HUDEP-2 (cell line): ENCODE measurements at regions not wholly inside any gene's neighbourhood (a gene's known extent, or its start where the extent isn't known, plus 50 kb on each side); places are given as distances from the start of the nearest gene placed in this dataset.
"Not testable (repeated sequence)": the region's sequence is repeated elsewhere in the genome, so short reads cannot be mapped to it uniquely, and the experiment has no call there.

Source experiments
- DNase-seq, 76 experiments: peaks; one replicate each; lab custom pipeline; 2025; ENCODE audit not compliant: unreplicated experiment in 76 of 76; lab: John Stamatoyannopoulos, UW

DNA sequence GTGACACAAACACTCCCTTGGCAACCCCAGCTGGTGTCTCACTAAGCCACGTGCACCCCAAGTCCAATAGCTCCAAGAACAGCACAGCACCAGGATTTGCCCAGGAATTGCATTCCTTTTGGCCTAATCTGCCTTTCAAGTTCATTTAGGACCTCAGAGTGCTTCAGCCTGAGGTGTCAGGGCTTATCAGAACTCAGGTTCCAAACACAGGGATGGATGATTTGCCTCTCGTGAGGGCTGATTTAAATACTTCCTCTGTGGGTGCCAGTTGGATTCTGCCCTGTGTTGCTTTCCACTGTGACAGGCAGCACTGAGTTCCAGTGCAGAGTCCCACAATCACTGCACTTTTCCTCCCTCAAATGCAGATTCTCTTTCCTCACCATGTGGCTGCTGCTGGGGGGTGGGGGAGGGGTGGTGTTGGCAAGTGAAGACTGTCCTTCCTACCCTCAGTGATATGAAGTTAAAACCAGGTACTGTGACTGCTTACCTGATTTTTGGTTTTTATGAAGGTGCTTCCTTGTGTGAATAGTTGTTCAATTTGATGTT, 204.3 kb upstream of the STAC start:
- DNase-seq = no peak

DNA sequence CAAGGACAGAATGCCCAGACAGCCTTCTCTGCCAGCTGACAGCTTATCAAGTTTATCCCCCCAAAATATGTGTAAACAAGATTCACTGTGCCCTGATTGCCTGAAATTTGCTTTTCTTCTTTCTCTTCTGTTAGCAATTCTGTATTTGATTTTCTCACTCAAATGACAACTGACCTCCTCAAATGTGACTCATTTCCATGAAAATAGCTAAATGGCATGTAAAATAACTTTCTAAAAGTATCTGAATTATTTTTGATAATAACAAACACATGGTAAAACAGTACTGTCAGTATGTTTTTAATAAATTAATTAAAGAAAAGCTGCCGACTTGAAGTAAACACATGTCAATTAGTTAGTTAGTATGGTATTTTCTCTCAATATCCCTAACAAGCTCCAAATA, 202.3 kb upstream of the STAC start:
- DNase-seq = no peak

DNA sequence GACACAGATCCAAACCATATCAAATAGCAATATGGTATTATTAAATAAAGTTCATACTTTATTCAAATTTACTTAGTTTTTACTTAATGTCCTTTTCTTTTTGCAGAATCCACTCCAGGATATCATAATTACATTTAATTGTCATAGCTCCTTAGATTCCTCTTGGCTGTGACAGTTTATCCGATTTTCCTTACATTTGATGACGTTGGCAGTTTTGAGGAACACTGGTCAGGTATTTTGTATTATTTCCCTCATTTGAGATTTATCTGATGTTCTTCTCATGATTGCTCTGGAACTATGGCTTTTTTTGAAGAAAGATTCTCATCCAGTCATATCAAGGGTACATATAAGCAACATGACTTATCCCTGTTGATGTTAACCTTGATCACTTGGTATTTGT, 198.3 kb upstream of the STAC start:
- DNase-seq = no peak

DNA sequence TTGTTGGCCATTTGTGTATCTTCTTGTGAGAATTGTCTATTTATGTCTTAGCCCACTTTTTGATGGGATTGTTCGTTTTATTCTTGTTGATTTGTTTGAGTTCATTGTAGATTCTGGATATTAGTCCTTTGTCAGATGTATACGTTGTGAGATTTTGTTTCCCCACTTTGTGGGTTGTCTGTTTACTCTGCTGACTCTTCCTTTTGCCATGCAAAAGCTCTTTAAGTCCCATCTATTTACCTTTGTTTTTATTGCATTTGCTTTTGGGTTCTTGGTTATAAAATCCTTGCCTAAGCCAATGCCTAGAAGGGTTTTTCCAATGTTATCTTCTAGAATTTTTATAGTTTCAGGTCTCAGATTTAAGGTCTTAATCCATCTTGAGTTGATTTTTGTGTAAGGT, 193.1 kb upstream of the STAC start:
- not testable (repeated sequence) for DNase-seq

DNA sequence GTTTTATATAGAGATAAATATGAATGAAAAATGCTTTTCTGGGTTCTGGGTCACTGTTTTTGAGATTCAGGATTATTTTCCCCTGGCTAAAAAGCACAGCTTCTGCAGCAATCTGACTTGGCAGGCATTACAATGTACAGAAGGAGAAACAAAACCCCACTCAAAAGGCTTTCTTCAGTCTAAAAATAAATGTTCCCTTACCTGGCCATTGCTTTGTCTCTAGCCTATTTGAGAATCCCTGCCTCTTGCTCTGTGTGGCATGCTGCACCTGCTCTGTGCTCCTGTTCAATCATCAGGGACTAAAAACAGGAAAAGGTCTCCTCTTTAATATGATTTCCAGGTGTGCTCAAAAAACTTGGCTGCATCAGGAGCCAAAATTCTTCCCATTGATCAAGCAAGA, 187.4 kb upstream of the STAC start:
- no peak for DNase-seq

DNA sequence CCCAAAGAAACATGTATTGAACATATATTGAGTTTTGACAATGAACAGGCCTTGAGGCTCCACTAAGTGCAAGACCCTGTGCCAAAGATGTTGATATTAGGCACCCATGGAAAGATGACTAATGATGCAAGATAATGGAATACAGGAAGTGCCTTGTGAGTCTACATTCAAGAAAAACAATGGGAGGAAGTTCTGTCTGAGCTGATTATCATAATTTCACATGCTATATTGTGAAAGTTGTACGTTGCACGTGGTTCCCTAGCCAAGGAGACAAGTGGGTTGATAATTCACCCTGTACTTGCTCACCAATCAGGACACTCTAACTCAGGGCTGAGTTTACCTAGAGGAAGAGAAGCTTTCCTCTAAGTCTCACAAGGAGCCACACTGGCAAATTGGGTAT, 186.9 kb upstream of the STAC start:
- DNase-seq = no peak

DNA sequence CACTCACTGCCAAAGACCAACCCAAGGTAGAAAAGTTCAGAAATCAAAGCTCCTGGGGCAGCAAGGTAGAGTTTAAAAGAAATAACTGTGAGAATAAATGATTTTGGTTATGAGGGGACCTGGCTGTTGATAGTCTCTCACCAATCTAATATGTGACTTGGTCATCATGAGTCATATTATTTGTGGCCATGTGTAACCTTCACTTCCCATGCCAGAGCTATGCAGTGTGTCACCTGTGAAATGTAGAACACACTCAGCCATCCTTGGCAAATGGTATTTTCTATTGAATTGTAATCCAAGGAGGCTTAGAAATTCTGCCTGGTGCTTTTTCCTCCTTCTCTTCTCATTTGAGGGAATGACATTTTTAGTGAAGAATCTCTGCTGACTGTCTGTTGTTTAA, 184.2 kb upstream of the STAC start:
- no peak for DNase-seq

DNA sequence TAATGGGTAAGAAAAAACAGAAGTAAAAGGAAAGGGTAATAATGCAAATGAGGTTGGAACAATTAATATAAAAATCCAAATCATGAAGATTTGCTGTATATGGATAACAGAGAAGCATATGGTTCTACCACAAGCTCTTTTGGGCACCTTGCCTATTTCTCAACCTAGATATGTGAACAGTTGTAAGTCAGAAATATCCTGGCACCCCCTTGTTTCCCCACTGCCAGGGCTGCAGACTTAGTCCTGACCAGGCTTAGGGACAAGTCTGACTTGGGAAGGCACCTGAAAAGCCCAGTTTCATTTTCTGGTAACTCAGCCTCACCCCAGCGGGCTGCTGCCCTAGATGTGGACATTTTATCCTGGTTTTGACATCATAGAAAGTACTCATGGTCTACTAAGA, 183.2 kb upstream of the STAC start:
- DNase-seq = no peak

DNA sequence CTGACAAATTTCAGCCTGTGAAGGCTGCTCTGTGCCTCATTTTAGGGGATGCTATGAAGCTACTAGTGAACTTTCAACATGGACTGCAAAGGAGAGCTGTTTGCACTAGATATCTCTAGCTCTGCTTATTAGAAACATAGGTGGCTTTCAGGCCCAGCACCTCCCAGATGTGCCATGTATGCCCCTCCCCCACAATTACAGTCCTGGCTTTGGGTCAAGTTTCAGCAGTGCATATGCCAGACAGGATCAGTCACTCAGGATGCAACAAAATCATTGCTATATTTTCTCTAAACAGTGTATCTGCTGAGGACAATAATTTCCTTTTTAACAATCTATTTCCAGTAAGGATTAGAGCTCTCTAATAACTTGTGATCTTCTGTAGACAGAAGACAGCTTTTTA, 178.8 kb upstream of the STAC start:
- no peak for DNase-seq

DNA sequence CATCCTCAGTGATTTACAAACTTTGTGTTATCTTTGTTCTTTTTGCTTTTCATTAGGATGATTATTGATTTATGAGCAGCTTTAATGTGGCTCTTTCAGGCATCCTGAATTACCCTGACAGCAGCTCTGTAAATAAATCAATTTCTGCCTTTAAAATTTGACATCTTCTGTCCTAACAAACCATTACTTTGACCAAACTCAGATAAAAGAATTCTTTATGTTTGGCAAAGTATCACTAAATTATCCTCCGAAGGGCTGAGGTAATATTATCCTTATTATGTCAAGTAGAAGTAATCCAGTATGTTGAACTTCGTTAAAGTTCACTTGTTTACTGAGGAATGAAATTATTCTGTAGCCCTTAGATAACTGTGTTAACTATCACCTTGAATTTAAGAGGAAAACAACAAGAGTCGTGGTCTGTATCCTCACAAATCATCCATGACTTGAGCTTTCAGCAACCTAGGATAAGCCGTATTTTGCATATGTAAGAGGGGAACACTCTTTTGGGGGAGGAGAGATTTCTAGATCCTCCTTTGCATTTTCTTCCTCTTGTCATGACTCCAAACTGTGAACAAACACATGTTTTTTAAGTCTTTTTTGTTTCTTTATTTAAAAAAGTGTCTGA, 173.2 kb upstream of the STAC start:
- DNase-seq = no peak

DNA sequence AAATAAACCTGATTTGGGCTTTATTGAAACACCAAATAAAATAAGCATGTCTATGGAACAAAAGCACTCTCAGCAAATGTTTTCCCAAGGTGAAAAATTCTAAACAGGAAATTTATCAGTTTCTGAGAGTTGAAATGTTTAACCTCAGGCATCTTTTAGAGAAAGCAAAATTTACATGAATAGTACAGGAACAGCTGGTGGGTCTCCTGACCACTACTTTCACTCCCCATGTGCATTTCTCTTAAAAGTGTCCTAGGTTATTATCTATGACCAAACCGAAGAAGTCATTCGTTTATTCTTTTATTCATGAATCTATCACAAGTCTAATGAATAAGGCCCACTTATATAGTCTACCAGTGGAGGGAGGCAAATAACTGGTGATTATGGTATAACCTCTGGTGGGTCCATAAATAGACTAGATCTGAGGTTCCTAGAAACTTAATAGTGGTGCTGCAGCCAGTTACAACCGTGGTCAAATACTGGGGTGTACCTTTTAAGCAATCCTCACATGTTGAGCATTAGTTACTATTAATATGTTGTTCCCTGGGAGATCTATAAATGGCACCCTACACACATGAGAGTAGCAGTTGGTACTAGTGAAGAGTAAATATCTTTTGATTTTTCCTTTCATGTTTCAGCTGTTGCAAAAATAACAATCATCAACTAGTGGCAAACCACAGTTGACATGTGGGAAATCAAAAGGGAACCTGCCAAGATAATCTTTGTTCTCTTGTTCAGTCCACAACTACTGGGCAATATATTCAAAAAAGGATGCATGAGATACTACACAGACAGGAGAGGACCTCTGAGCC, 169.3 kb upstream of the STAC start:
- no peak for DNase-seq

DNA sequence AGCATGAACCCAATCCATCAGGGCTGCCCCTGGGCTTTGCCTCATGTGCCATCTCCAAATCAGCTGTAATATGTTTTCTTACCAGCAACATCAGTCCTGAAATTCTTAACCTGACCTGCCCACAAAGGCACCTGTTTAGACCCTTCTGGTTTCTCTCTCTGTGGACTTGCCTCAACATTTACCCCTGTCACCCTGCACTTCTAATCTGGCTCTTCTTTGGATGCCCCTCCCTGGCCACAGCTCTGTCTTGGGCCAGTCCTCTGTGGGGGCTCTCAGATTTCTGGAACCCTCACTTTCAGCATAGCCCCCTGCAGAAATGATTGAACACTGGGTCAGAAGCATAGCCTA, 168.7 kb upstream of the STAC start:
- DNase-seq = no peak

DNA sequence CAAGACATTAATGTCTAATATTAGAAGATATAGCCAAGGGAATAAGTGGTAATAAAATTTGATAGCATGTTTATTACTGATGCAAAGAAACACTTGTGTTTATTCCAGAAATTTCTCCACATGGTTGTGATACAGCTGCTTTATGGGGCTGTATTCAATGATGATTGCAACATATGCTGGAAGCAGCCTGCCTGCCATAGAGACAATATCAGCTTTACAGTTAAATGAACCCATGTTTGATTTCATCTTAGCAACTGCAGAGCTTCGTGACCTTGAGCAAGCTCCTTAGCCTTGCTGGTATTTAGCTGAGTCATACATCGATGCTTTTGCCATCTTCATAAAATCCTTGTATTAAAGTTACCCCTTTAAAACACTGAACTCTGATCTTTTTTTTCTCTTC, 168.1 kb upstream of the STAC start:
- DNase-seq = no peak

DNA sequence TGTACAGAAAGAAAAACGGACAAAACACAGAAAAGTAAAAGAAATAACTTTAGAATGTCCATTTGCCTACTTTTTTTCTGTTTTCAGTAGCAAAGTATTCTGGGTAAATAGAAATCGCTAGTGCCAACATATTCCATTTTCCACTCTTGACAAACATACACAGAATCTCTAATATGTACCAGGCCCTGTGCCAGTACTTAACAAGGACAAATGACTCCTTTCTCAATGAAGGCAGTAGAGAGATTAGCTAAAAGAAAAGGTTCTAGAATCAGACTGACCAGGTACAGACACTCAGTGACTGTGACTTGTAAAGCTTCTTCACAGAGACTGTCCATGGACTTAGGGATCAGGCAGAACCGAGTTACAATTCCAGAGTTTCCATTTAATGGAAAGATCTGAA, 165.8 kb upstream of the STAC start:
- DNase-seq = no peak

DNA sequence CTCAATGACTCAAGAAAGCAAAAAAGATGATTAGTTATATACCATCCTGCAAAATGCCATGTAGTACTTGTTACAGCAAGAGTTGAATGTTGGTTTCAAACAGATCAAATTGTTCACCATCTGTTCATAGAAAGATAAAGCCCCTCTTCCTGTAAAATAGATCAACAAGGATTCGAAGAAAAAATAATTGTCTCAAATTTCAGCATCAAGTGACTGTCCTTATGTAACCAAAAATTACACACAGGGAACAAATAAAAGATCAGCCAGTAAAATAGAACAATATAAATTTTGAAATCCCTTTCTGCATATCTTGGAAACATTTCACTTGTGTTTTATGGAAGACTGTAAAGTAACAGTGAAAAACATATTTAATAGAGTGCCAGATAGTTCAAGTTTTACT, 165.1 kb upstream of the STAC start:
- DNase-seq = no peak

DNA sequence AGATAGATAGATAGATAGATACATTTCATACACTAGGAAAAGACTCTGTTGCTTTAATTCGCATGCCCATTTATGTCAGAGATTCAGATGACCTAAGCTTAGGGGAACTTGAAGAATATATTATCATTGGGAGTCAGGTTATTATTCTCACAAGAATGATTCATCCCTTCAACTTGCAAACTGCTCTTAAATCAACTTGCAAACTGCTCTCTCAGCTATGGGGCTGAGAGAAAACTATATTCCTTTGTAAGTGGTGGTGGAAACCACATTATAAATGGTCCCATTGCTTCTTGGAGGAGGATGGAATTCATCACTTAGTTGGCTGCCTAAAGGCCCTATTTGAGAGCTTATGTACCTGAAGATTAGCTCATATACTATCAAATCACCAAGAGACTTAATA, 160.9 kb upstream of the STAC start:
- DNase-seq = no peak

DNA sequence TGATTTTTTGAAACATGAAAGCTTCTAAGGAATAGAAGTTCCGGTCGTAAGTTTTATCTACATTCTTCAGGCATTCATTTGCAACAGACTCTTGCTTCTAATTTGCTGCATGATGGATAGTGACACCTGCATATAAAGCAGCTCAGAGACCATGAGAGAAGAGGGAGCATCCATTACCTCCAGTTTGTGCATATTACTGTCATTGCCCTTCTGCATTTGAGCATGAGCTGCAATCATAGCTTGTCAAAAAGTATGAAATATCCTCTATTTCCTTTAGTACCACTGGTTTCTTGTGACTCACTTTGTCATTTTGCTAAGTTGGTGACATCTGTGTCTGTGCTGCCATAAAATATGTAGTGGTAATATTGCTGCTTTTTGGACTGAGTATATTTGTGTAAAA, 160.1 kb upstream of the STAC start:
- DNase-seq = no peak

DNA sequence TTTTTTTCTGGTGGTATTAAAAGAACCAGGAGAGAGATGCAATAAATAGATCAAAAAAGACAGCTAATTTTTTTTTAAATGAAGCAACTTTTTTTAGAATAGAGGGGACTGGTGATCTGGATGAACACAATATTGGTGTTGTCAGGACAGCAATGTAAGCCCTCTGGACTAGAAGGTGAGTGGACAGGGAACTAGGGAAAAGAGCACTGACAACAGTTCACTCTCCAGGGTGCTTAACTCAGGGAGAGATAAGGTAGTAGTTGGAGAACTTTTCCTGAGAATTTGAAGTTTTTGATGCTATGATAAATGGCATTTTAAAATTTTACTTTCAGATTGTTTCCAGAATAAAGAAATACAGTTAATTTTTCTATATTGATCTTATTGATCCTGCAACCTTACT, 158.3 kb upstream of the STAC start:
- DNase-seq = no peak

DNA sequence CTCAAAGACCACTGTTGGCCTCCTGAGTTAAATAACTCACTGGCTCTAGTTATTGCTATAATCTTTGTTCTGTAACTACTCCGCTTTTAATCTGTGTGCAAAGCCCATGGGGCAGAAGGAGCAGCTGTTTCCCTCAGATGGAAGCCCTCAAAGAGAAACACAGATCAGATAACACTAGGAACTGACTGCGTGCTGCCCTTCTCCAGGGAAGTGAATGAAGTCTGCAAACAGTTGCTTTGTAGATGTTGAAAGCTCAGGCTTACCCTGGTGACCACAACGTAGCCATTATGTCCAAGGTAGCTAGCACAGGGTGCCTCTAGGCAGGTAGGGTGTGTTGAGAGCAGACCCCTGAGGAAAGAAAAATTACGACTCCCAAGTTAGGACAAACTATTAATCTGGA, 152.3 kb upstream of the STAC start:
- no peak for DNase-seq

DNA sequence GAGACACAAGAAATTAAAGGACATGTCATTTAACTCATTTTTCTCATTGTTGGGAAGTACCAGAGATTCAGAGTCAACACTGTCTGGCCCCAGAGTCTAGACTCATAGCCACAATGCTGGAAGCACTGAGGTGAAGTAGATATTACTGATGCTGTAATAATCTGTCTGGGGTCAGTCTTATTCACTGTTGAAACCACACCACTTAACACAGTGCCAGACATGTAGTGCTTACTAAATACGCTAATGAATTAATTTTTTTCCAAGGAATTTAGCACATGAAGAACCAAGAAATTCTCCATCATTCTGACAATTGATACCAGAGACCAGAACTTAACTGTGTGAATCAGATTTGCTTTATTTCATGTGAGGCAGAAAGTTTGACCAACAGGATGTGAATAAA, 150.8 kb upstream of the STAC start:
- no peak for DNase-seq

DNA sequence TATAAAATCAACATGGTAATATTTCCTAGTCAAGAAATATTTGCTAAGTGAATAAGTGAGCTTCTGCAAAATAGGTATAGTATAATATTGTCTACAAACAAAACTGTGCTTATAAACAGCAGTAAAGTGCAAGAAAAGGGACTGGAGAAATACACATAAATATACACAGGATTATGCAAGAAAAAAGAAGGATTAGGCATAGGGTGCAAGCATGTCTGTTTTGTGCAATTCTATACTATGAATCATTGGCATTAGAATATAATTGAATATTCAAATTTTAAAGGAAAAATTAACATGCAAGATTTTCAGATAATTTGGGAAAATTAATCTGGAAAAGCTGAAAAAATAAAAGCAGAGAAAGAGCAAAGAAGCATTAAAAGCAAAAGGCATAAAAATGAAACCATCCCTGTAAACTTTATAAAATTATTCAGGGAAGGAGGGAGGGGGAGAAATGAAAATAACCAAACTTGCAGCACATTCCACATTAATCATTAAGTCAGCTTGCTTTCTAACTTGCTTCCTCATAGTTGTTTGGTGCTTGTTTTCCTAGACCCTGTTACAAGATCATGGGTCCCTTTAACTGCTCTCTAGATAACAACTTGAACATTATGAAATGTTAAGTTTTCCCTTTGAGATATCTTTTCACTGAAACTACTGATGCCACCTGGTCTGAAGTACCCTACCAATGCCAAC, 147.4 kb upstream of the STAC start:
- DNase-seq = no peak

DNA sequence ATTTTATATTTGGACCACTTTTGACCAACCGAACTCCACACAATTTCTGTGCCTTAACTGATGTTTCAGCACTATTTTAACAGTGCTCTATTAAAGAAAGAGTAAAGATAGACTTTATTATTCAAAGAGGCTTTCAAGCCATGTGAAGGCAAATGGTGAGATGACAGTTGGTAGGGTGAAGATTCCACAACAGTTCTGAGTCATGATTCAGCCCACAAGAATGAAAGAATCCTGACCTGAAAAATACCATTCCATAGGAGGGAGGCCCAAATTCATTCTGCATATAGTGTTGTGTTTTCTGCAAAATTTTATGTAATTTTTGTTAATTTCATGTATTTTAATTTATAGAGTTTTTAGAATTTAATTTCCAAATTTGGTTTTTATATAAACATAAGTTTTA, 135.6 kb upstream of the STAC start:
- DNase-seq = no peak
